Ovary (tissue), 7 donors: ENCODE measurements at regions not wholly inside any gene's neighbourhood (a gene's known extent, or its start where the extent isn't known, plus 50 kb on each side); places are given as distances from the start of the nearest gene placed in this dataset.

Experiments used
- DNase-seq, 5 donors: peaks; one replicate each; pipeline ENCODE4 v3.0.0-alpha.2; 2019 to 2020
- H3K27ac ChIP-seq, 2 donors: fragments of 200-600 bp; one replicate each; pipeline versions ENCODE4 v1.5.1 to v1.8.0; 2019 to 2022
- H3K27me3 ChIP-seq: fragments of 200-600 bp; one replicate; pipeline ENCODE4 v1.8.0; 2022
- H3K36me3 ChIP-seq: fragments of 200-600 bp; sonication (generic); one replicate; pipeline ENCODE4 v1.5.1; 2019
- H3K4me1 ChIP-seq: one replicate; pipeline ENCODE4 v1.8.1; 2013; ENCODE audit warnings: mild to moderate bottlenecking, moderate library complexity; ENCODE audit not compliant: insufficient read depth
- H3K4me3 ChIP-seq: fragments of 200-600 bp; sonication (generic); one replicate; pipeline ENCODE4 v1.5.1; 2017
- H3K9me3 ChIP-seq, 2 donors: fragments of 200-600 bp in 1 of 2; sonication (generic) in 1 of 2; one replicate each; pipeline versions ENCODE4 v1.5.1 to v1.8.1; 2013 to 2019; ENCODE audit warnings: mild to moderate bottlenecking in 1 of 2, moderate library complexity in 1 of 2
- CTCF ChIP-seq, 3 donors: fragments of 450-650 bp in 2 of 3; fragments of 200-600 bp in 1 of 3; IDR thresholded peaks; one replicate each; pipeline versions ENCODE4 v1.5.1 to v1.8.0; 2016 to 2022; ENCODE audit warnings: antibody characterized with exemption in 3 of 3, mild to moderate bottlenecking in 1 of 3
- EP300 ChIP-seq: sonication (generic); formaldehyde crosslinking; IDR thresholded peaks from one replicate; pipeline ENCODE4 v1.6.1; 2017; ENCODE audit warnings: antibody characterized with exemption
- POLR2A ChIP-seq: fragments of 450-650 bp; IDR thresholded peaks from one replicate; pipeline ENCODE4 v1.6.1; 2017; ENCODE audit warnings: antibody characterized with exemption, mild to moderate bottlenecking, moderate library complexity
- WGBS, 3 donors: extraction: QIAGEN DNeasy Blood & Tissue Kit in 1 of 3; methylation state at CpG; one replicate each; pipeline versions ENCODE4 v1.1.5 to v1.1.7; 2013 to 2017; 5-methylcytosine and 5-hydroxymethylcytosine counted together
- intact Hi-C, 4 donors: fragments of 100-400 bp; cut with DNase I; formaldehyde crosslinking; loops; one replicate each; pipeline versions ENCODE4 v1.11.0 to v1.15.1; 2022 to 2023
- donor health status: DM: no; HTN: no; CAD: no; lungs with moderate emphysema.
- donor health status: DM: no; HTN: no; CAD: no.
- donor health status: Bipolar disorder and iron deficiency.
- donor health status: DM: no; HTN: no; CAD: no.
- donor health status: DM: yes; HTN: yes; CAD: no.

GRCh38 chr11:23308041-23308440, 447.8 kb upstream of the CCDC179 start:
- Histone ChIP-seq H3K36me3 (no peaks in the 10 kb centered on the region), H3K9me3 (no peaks in the 10 kb centered on the region), H3K27me3 (no peaks in the 10 kb centered on the region), H3K4me3 (no peak overlapping the region), H3K27ac (no peak overlapping the region), H3K4me1 (no peaks in the 10 kb centered on the region)
- TF ChIP-seq POLR2A (no peak), EP300 (no peak), CTCF (IDR thresholded peaks at IDR 0.05) (no peak)
- 53 to 61% (median 58%) methylated on average over 2 of the region's 2 CpGs for WGBS, 3 donors
- intact Hi-C loops = no loop called here
- no peak for DNase-seq

- DNase-seq = no peak
- Histone ChIP-seq H3K4me1 (no peaks in the 10 kb centered on the region), H3K27ac (no peak overlapping the region), H3K36me3 (no peaks in the 10 kb centered on the region), H3K4me3 (no peak overlapping the region), H3K27me3 (no peaks in the 10 kb centered on the region), H3K9me3 (no peaks in the 10 kb centered on the region)
- WGBS, 3 donors = 78 to 84% (median 79%) methylated on average over 1 of the region's 1 CpG
- TF ChIP-seq POLR2A (no peak), EP300 (no peak), CTCF (IDR thresholded peaks at IDR 0.05) (no peak)
- intact Hi-C loops = no loop called here
Measured at GRCh38 chr11:23310276-23310675, 450.0 kb upstream of the CCDC179 start.

- no peak for TF ChIP-seq CTCF (IDR thresholded peaks at IDR 0.05)
- TF ChIP-seq EP300 = no peak
- no peak for TF ChIP-seq POLR2A
- Histone ChIP-seq H3K36me3 (no peaks in the 10 kb centered on the region), H3K27ac (no peak overlapping the region), H3K4me1 (no peaks in the 10 kb centered on the region), H3K4me3 (no peak overlapping the region), H3K27me3 (no peaks in the 10 kb centered on the region), H3K9me3 (no peaks in the 10 kb centered on the region)
- no peak for DNase-seq
- WGBS, 3 donors = 52 to 64% (median 64%) methylated on average over 5 of the region's 5 CpGs
- intact Hi-C loops = no loop called here
Measured at GRCh38 chr11:23311986-23312940, 452.0 kb upstream of the CCDC179 start.

- TF ChIP-seq CTCF (IDR thresholded peaks at IDR 0.05) (no peak), EP300 (no peak), POLR2A (no peak)
- DNase-seq = no peak
- H3K4me1 ChIP-seq = no peaks in the 10 kb centered on the region
- H3K4me3 ChIP-seq = no peak overlapping the region
- no peak overlapping the region for H3K27ac ChIP-seq
- intact Hi-C loops = no loop called here
- WGBS, 3 donors = 27 to 44% (median 31%) methylated on average over 1 of the region's 1 CpG
- H3K27me3 ChIP-seq = no peaks in the 10 kb centered on the region
- no peaks in the 10 kb centered on the region for H3K36me3 ChIP-seq
- no peaks in the 10 kb centered on the region for H3K9me3 ChIP-seq
Measured at GRCh38 chr11:23313001-23313400, 452.7 kb upstream of the CCDC179 start.
